GM12878 (cell line): ENCODE measurements at regions not wholly inside any gene's neighbourhood (a gene's known extent, or its start where the extent isn't known, plus 50 kb on each side); places are given as distances from the start of the nearest gene placed in this dataset.

Source experiments
- TCF12 ChIP-seq: IDR thresholded peaks from 2 replicates; pipeline ENCODE4 v1.6.1; 2011; ENCODE audit warnings: low read depth, mild to moderate bottlenecking, low read length
- TF ChIP-seq, protein P1 (sequence below): IDR thresholded peaks from 2 replicates; pipeline ENCODE4 v1.6.1; 2012; ENCODE audit warnings: low read depth, low read length, improper control_type of control experiment

- TF ChIP-seq, protein P1, sequence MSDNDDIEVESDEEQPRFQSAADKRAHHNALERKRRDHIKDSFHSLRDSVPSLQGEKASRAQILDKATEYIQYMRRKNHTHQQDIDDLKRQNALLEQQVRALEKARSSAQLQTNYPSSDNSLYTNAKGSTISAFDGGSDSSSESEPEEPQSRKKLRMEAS: no peak
- no peak for TF ChIP-seq TCF12
Observed at GRCh38 chr1:78240755-78241154, 195.0 kb downstream of the GIPC2 start.
